Hepatocyte (in vitro differentiated cells): ENCODE measurements at regions not wholly inside any gene's neighbourhood (a gene's known extent, or its start where the extent isn't known, plus 50 kb on each side); places are given as distances from the start of the nearest gene placed in this dataset.

ENCODE experiments used
- EZH2 ChIP-seq: fragments of 200-600 bp; sonication (generic); IDR thresholded peaks from 2 replicates; pipeline ENCODE4 v1.6.1; 2016; ENCODE audit warnings: antibody characterized with exemption, mild to moderate bottlenecking, borderline replicate concordance
- EZH2phosphoT487 ChIP-seq: fragments of 200-600 bp; sonication (generic); IDR thresholded peaks from one replicate; pipeline ENCODE4 v1.6.1; 2018; ENCODE audit warnings: antibody characterized with exemption, mild to moderate bottlenecking, low read depth, moderate library complexity; ENCODE audit not compliant: unreplicated experiment, severe bottlenecking

DNA sequence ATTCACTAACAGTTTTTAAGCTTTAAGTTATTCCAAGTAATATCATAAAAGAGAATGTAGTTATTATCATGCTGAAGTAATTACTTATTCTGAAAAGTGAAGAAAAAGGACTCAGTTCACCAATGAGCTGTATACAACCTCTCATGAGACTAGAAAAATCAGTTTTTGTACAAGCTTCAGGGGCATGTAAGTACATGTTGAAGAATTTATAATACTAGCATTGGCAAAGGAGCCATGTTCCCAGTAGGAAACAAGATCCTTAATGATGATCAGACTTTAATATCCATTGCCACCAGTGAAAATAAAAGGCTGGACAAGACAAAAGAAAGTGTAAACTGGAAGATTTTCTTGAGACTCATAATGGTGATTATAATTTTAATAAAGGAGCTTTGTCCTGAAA lies 532.8 kb downstream of the PLOD2 start:
- TF ChIP-seq EZH2 (no peak), EZH2phosphoT487 (no peak)
